OCI-M2 (cell line): ENCODE measurements at regions not wholly inside any gene's neighbourhood (a gene's known extent, or its start where the extent isn't known, plus 50 kb on each side); places are given as distances from the start of the nearest gene placed in this dataset.

Source experiments
- DNase-seq: peaks from one replicate; lab custom pipeline; 2025; ENCODE audit not compliant: unreplicated experiment; lab: John Stamatoyannopoulos, UW

GRCh38 chr1:98211271-98211845 is 290.5 kb upstream of the DPYD start:
- DNase-seq: no peak

GRCh38 chr1:98210563-98210962 is 289.7 kb upstream of the DPYD start:
- no peak for DNase-seq

- DNase-seq: no peak
Observed at GRCh38 chr1:98210064-98210463, 289.2 kb upstream of the DPYD start.

GRCh38 chr1:98205291-98206017 is 284.6 kb upstream of the DPYD start:
- no peak for DNase-seq

- DNase-seq: no peak
Observed at GRCh38 chr1:98203466-98203865, 282.6 kb upstream of the DPYD start.

- no peak for DNase-seq
Observed at GRCh38 chr1:98201666-98202081, 280.8 kb upstream of the DPYD start.

- DNase-seq: no peak
Observed at GRCh38 chr1:98197356-98197755, 276.5 kb upstream of the DPYD start.

- no peak for DNase-seq
Observed at GRCh38 chr1:98196012-98196411, 275.2 kb upstream of the DPYD start.

GRCh38 chr1:98188774-98189173 is 267.9 kb upstream of the DPYD start:
- DNase-seq: no peak

GRCh38 chr1:98184856-98185255 is 264.0 kb upstream of the DPYD start:
- no peak for DNase-seq

- DNase-seq: no peak
Observed at GRCh38 chr1:98181036-98181764, 260.4 kb upstream of the DPYD start.

- no peak for DNase-seq
Observed at GRCh38 chr1:98179151-98179773, 258.4 kb upstream of the DPYD start.

- DNase-seq: no peak
Observed at GRCh38 chr1:98177751-98178150, 256.9 kb upstream of the DPYD start.

GRCh38 chr1:98176936-98177335 is 256.1 kb upstream of the DPYD start:
- DNase-seq: no peak

- no peak for DNase-seq
Observed at GRCh38 chr1:98176414-98176813, 255.6 kb upstream of the DPYD start.

- no peak for DNase-seq
Observed at GRCh38 chr1:98172578-98172977, 251.7 kb upstream of the DPYD start.

GRCh38 chr1:98172022-98172421 is 251.2 kb upstream of the DPYD start:
- no peak for DNase-seq

- no peak for DNase-seq
Observed at GRCh38 chr1:98164509-98164908, 243.7 kb upstream of the DPYD start.

- no peak for DNase-seq
Observed at GRCh38 chr1:98157524-98158313, 236.9 kb upstream of the DPYD start.

GRCh38 chr1:98147280-98147679 is 226.4 kb upstream of the DPYD start:
- DNase-seq: no peak

- no peak for DNase-seq
Observed at GRCh38 chr1:98145655-98146054, 224.8 kb upstream of the DPYD start.
